Tibial nerve (tissue), 4 donors: ENCODE measurements at regions not wholly inside any gene's neighbourhood (a gene's known extent, or its start where the extent isn't known, plus 50 kb on each side); places are given as distances from the start of the nearest gene placed in this dataset.

Experiments
- DNase-seq, 2 donors: peaks; one replicate each; pipeline ENCODE4 v3.0.0-alpha.2; 2019; ENCODE audit warnings: low spot score in 2 of 2
- H3K27ac ChIP-seq, 4 donors: fragments of 200-600 bp; sonication (generic) in 3 of 4; one replicate each; pipeline ENCODE4 v1.5.1; 2017 to 2019; ENCODE audit warnings: mild to moderate bottlenecking in 1 of 4
- H3K27me3 ChIP-seq, 2 donors: fragments of 200-600 bp; sonication (generic) in 1 of 2; one replicate each; pipeline versions ENCODE4 v1.5.1 to v1.6.0; 2017 to 2019
- H3K36me3 ChIP-seq, 3 donors: fragments of 200-600 bp; sonication (generic); one replicate each; pipeline ENCODE4 v1.5.1; 2018 to 2019
- H3K4me1 ChIP-seq, 4 donors: fragments of 200-600 bp; sonication (generic) in 3 of 4; one replicate each; pipeline ENCODE4 v1.5.1; 2017 to 2019
- H3K4me3 ChIP-seq, 4 donors: fragments of 200-600 bp; sonication (generic) in 3 of 4; one replicate each; pipeline ENCODE4 v1.5.1; 2017 to 2019; ENCODE audit warnings: mild to moderate bottlenecking in 1 of 4, moderate library complexity in 1 of 4
- H3K9me3 ChIP-seq, 4 donors: fragments of 200-600 bp; sonication (generic) in 3 of 4; one replicate each; pipeline ENCODE4 v1.5.1; 2017 to 2019
- EP300 ChIP-seq, 2 donors: sonication (generic); formaldehyde crosslinking; IDR thresholded peaks; one replicate each; pipeline ENCODE4 v1.6.1; 2017; ENCODE audit warnings: antibody characterized with exemption in 2 of 2, mild to moderate bottlenecking in 1 of 2
- POLR2A ChIP-seq, 2 donors: fragments of 450-650 bp; IDR thresholded peaks; one replicate each; pipeline ENCODE4 v1.6.1; 2017; ENCODE audit warnings: antibody characterized with exemption in 2 of 2, mild to moderate bottlenecking in 2 of 2, moderate library complexity in 2 of 2
- WGBS, 2 donors: methylation state at CpG; one replicate each; pipeline ENCODE4 v1.1.5; 2018; 5-methylcytosine and 5-hydroxymethylcytosine counted together
- TF ChIP-seq, protein P1 (sequence below), 5 experiments: fragments of 200-600 bp in 3 of 5; fragments of 450-650 bp in 2 of 5; sonication (generic) in 3 of 5; IDR thresholded peaks; one replicate each; pipeline ENCODE4 v1.5.1; 2016 to 2019; ENCODE audit warnings: antibody characterized with exemption in 5 of 5, mild to moderate bottlenecking in 3 of 5, moderate library complexity in 2 of 5

DNA sequence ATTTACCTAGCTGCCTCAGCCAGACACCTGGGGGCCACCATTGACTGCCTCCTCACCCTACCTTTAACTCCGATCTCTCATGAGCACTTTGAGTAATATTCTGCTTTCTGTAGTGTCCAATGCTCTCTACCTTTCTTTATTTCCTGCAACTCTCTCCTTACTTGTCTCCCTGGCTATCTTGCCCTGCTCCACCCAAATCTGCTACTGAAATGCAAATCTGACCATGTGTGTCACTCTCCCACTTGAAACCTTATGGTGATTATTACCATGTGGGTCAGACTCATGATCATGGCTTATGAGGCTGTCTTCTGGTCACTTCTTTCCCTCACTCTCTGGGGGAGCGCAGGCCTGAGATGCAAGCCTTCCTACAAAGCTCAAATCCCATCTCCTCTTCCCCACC lies 83.3 kb downstream of the INSIG2 start:
- Histone ChIP-seq H3K27me3 (no peaks in the 10 kb centered on the region), H3K27ac (no peak overlapping the region), H3K36me3 (no peaks in the 10 kb centered on the region), H3K9me3 (no peaks in the 10 kb centered on the region), H3K4me1 (peaks cover 0 to 8% (median 0%) of the 10 kb centered on the region in 4 donors), H3K4me3 (no peak overlapping the region)
- 93 to 96% methylated on average over 2 of the region's 2 CpGs for WGBS, 2 donors
- TF ChIP-seq EP300 (IDR thresholded peaks at IDR 0.05), result no peak
- no peak for DNase-seq

DNA sequence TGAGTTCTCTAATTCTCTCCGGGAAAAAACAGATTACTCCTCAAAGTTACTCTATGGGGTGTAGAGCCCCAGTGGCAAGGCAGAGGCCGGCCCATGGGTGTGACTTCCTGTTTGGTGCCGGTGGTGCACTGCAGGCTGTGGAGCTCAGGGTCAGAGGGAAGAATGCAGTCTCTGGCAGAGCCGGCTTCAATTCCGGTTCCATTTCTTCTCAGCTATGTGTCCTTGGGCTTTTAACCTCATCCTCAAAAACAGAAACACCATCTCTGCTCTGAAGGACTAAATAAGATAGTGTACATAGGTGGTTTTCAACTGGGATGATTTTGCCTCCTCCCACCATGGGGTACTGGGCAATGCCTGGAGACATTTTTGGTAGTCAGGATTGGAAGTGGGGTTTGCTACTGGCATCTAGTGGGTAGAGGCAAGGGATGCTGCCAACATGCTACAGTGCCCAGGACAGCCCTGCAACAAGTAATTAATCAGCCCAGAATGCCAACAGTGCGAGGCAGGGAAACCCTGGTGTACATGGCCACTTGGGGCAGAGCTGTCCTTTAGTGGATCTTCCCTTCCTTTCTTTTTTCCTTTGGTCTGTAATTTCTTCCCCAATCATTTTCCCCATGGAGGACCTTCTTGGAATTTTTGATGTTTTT lies 81.2 kb downstream of the INSIG2 start:
- H3K27me3 ChIP-seq, result no peaks in the 10 kb centered on the region
- peak overlapping the region in 1 of 4 donors; percentile 26 for H3K27ac ChIP-seq
- DNase-seq, result no peak
- TF ChIP-seq POLR2A (IDR thresholded peaks at IDR 0.05), result no peak
- TF ChIP-seq, protein P1, sequence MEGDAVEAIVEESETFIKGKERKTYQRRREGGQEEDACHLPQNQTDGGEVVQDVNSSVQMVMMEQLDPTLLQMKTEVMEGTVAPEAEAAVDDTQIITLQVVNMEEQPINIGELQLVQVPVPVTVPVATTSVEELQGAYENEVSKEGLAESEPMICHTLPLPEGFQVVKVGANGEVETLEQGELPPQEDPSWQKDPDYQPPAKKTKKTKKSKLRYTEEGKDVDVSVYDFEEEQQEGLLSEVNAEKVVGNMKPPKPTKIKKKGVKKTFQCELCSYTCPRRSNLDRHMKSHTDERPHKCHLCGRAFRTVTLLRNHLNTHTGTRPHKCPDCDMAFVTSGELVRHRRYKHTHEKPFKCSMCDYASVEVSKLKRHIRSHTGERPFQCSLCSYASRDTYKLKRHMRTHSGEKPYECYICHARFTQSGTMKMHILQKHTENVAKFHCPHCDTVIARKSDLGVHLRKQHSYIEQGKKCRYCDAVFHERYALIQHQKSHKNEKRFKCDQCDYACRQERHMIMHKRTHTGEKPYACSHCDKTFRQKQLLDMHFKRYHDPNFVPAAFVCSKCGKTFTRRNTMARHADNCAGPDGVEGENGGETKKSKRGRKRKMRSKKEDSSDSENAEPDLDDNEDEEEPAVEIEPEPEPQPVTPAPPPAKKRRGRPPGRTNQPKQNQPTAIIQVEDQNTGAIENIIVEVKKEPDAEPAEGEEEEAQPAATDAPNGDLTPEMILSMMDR (IDR thresholded peaks at IDR 0.05), result peak in 1 of 5 experiments; percentile 13
- WGBS, 2 donors, result 30 to 32% methylated on average over 6 of the region's 6 CpGs
- H3K9me3 ChIP-seq, result peaks cover 0 to 4% (median 0%) of the 10 kb centered on the region in 4 donors
- no peak overlapping the region for H3K4me3 ChIP-seq
- no peaks in the 10 kb centered on the region for H3K36me3 ChIP-seq
- peaks cover 0 to 8% (median 0%) of the 10 kb centered on the region in 4 donors for H3K4me1 ChIP-seq

DNA sequence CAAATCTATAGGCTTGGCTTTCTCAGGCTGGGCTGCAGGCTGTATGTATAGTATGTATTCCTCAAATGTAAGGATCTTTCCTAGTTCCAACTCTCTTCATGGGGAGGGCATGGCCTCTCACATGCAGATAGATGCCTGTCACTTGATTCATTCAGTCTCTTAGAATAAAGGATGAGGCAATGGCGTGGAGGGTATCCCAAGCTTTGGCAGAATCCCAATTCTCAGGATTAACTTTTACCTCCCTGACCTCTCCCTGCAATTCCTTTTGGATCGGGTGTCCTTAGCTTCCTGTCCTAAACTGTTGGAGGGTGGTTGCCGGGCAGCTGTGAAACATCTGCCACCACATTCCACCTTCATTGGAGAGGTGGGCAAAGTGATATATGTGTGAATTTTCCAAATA lies 80.3 kb downstream of the INSIG2 start:
- Histone ChIP-seq H3K9me3 (peaks cover 0 to 7% (median 0%) of the 10 kb centered on the region in 4 donors), H3K27ac (no peak overlapping the region), H3K4me3 (no peak overlapping the region), H3K36me3 (no peaks in the 10 kb centered on the region), H3K27me3 (no peaks in the 10 kb centered on the region), H3K4me1 (peaks cover 0 to 8% (median 0%) of the 10 kb centered on the region in 4 donors)
- no peak for DNase-seq
- TF ChIP-seq POLR2A (IDR thresholded peaks at IDR 0.05) (no peak), EP300 (IDR thresholded peaks at IDR 0.05) (no peak)
- WGBS, 2 donors, result 62 to 73% methylated on average over 3 of the region's 3 CpGs

DNA sequence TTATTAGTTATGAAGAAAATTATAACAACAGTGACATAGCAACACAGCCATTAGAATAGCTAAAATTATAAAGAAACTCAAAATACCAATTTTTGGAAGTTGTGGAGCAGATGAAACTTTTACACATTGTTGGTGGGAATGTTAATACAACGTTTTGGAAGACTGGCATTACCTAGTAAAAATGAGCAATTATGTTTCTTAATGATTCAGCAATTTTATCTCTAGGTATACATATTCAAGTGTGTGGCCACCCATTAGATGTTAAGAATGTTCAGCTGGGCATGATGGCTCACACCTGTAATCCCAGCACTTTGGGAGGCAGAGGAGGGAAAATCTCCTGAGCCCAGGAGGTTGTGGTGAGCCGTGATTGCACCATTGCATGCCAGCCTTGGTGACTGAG lies 78.8 kb downstream of the INSIG2 start:
- TF ChIP-seq, protein P1 (IDR thresholded peaks at IDR 0.05), result no peak
- TF ChIP-seq POLR2A (IDR thresholded peaks at IDR 0.05) (no peak), EP300 (IDR thresholded peaks at IDR 0.05) (no peak)
- Histone ChIP-seq H3K36me3 (no peaks in the 10 kb centered on the region), H3K9me3 (peaks cover 0 to 7% (median 0%) of the 10 kb centered on the region in 4 donors), H3K27ac (no peak overlapping the region), H3K4me1 (peaks cover 0 to 8% (median 0%) of the 10 kb centered on the region in 4 donors), H3K4me3 (no peak overlapping the region), H3K27me3 (no peaks in the 10 kb centered on the region)
- WGBS, 2 donors, result 66 to 82% methylated on average over 2 of the region's 2 CpGs
- no peak for DNase-seq

DNA sequence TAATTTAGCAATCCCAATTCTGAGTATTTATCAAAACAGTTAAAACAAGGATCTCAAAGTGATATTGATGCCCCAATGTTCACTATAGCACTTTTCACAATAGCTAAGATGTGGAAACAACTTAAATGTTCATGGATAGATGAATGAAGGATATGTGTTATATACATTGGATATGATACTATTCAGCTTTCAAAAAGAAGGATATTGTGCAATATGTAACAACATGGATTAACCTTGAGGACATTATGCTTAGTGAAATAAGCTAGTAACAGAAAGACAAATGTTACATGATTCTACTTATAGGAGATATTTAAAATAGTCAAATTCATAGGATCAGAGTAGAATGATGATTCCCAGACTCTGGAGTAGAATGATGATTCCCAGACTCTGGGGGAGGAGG lies 78.0 kb downstream of the INSIG2 start:
- Histone ChIP-seq H3K4me3 (no peak overlapping the region), H3K27ac (no peak overlapping the region), H3K27me3 (no peaks in the 10 kb centered on the region), H3K4me1 (peaks cover 0 to 8% (median 0%) of the 10 kb centered on the region in 4 donors), H3K36me3 (no peaks in the 10 kb centered on the region), H3K9me3 (peaks cover 0 to 7% (median 0%) of the 10 kb centered on the region in 4 donors)
- DNase-seq, result no peak
- TF ChIP-seq POLR2A (IDR thresholded peaks at IDR 0.05) (no peak), EP300 (IDR thresholded peaks at IDR 0.05) (no peak)
- TF ChIP-seq, protein P1 (IDR thresholded peaks at IDR 0.05), result no peak

DNA sequence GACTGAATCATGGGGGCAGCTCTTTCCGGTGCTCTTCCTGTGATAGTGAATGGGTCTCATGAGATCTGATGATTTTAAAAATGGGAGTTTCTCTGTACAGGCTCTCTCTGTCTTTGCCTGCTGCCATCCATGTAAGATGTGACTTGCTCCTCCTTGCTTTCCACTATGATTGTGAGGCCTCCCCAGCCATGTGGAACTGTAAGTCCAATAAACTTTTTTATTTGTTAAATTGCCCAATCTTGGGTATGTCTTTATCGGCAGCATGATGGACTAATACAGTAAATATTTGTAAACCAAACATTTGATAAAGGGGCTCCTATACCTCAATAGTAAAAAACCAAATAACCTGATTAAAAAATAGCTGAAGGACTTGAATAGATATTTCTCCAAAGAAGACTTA lies 77.3 kb downstream of the INSIG2 start:
- Histone ChIP-seq H3K36me3 (no peaks in the 10 kb centered on the region), H3K4me3 (no peak overlapping the region), H3K27me3 (no peaks in the 10 kb centered on the region), H3K9me3 (peaks cover 0 to 7% (median 0%) of the 10 kb centered on the region in 4 donors), H3K4me1 (peaks cover 0 to 8% (median 0%) of the 10 kb centered on the region in 4 donors), H3K27ac (no peak overlapping the region)
- 93 to 94% methylated on average over 2 of the region's 2 CpGs for WGBS, 2 donors
- TF ChIP-seq, protein P1 (IDR thresholded peaks at IDR 0.05), result no peak
- TF ChIP-seq EP300 (IDR thresholded peaks at IDR 0.05) (no peak), POLR2A (IDR thresholded peaks at IDR 0.05) (no peak)
- no peak for DNase-seq
